DOHH2 (cell line): ENCODE measurements at regions not wholly inside any gene's neighbourhood (a gene's known extent, or its start where the extent isn't known, plus 50 kb on each side); places are given as distances from the start of the nearest gene placed in this dataset.

Source experiments
- H3F3A ChIP-seq: fragments of 200-600 bp; sonication (generic), shearing (Covaris generic); 2 replicates; pipeline ENCODE4 v1.6.0; 2016; ENCODE audit warnings: antibody characterized with exemption, mild to moderate bottlenecking; ENCODE audit not compliant: control insufficient read depth, insufficient read depth
- H3K27ac ChIP-seq: fragments of 200-600 bp; sonication (generic); 2 replicates; pipeline ENCODE4 v1.5.1; 2014; ENCODE audit warnings: low read depth, mild to moderate bottlenecking, low read length, moderate library complexity
- H3K27me3 ChIP-seq: fragments of 200-600 bp; sonication (generic); 2 replicates; pipeline ENCODE4 v1.6.1; 2014; ENCODE audit warnings: mild to moderate bottlenecking, low read length, mixed read lengths; ENCODE audit not compliant: control insufficient read depth
- H3K36me3 ChIP-seq: fragments of 200-600 bp; sonication (generic); 2 replicates; pipeline ENCODE4 v1.6.1; 2014; ENCODE audit warnings: mild to moderate bottlenecking, low read length, moderate library complexity, mixed read lengths; ENCODE audit not compliant: control insufficient read depth
- H3K4me1 ChIP-seq: fragments of 200-600 bp; sonication (generic); 2 replicates; pipeline ENCODE4 v1.6.1; 2014; ENCODE audit warnings: mild to moderate bottlenecking, low read length, mixed read lengths; ENCODE audit not compliant: control insufficient read depth
- H3K4me2 ChIP-seq: fragments of 200-600 bp; sonication (generic); 2 replicates; pipeline ENCODE4 v1.6.0; 2014; ENCODE audit warnings: mild to moderate bottlenecking, low read length, moderate library complexity
- H3K4me3 ChIP-seq: fragments of 200-600 bp; sonication (generic); 2 replicates; pipeline ENCODE4 v1.5.1; 2014; ENCODE audit warnings: mild to moderate bottlenecking, low read length, mixed read lengths
- H3K79me2 ChIP-seq: fragments of 200-600 bp; sonication (generic); 2 replicates; pipeline ENCODE4 v1.6.1; 2014; ENCODE audit warnings: mild to moderate bottlenecking, low read length, mixed read lengths; ENCODE audit not compliant: control insufficient read depth
- H3K9me2 ChIP-seq: fragments of 200-600 bp; sonication (generic); replicated peaks from 2 replicates; pipeline ENCODE4 v1.6.1; 2014; ENCODE audit warnings: mild to moderate bottlenecking, low read length, mixed read lengths; ENCODE audit not compliant: control insufficient read depth
- H3K9me3 ChIP-seq: fragments of 200-600 bp; sonication (generic); 2 replicates; pipeline ENCODE4 v1.6.1; 2014; ENCODE audit warnings: antibody characterized with exemption, low read length, mixed read lengths; ENCODE audit not compliant: control insufficient read depth, insufficient read depth
- H4K20me1 ChIP-seq: fragments of 200-600 bp; sonication (generic); 2 replicates; pipeline ENCODE4 v1.6.0; 2014; ENCODE audit warnings: low read depth, mild to moderate bottlenecking, antibody characterized with exemption, low read length, moderate library complexity; ENCODE audit not compliant: control insufficient read depth, insufficient read depth
- EZH2phosphoT487 ChIP-seq: fragments of 200-600 bp; sonication (generic); IDR thresholded peaks from 2 replicates; pipeline ENCODE4 v1.6.1; 2017; ENCODE audit warnings: borderline replicate concordance, mild to moderate bottlenecking, antibody characterized with exemption, low read length, moderate library complexity, mixed read lengths
- TF ChIP-seq, protein P1 (sequence below): fragments of 200-600 bp; sonication (generic); IDR thresholded peaks from one replicate; pipeline ENCODE4 v1.5.1; 2014; ENCODE audit warnings: antibody characterized with exemption, mild to moderate bottlenecking, low read depth, low read length; ENCODE audit not compliant: poor library complexity, severe bottlenecking

DNA sequence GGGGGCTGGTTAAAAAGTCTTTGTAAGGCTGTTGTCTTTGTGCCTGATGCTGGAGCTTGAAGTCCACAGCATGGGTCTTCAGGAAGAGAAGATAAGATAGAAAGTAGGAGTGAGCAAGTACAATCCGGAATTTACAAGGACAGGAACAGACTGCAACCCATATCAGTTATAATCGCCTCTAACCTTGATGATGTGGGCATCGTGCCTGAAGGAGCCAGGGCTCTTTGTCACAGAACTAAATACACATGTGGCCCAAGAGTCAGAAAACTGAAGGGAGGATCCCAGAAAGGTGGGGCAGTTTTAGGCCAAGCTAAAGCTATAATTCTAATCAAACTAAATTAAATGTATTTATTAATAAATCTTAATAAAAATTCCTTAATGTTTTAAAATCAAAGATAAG is 132.2 kb downstream of the TMCO5A start:
- no peak overlapping the region for H3K27ac ChIP-seq
- no peaks in the 10 kb centered on the region for H3F3A ChIP-seq
- TF ChIP-seq, protein P1, sequence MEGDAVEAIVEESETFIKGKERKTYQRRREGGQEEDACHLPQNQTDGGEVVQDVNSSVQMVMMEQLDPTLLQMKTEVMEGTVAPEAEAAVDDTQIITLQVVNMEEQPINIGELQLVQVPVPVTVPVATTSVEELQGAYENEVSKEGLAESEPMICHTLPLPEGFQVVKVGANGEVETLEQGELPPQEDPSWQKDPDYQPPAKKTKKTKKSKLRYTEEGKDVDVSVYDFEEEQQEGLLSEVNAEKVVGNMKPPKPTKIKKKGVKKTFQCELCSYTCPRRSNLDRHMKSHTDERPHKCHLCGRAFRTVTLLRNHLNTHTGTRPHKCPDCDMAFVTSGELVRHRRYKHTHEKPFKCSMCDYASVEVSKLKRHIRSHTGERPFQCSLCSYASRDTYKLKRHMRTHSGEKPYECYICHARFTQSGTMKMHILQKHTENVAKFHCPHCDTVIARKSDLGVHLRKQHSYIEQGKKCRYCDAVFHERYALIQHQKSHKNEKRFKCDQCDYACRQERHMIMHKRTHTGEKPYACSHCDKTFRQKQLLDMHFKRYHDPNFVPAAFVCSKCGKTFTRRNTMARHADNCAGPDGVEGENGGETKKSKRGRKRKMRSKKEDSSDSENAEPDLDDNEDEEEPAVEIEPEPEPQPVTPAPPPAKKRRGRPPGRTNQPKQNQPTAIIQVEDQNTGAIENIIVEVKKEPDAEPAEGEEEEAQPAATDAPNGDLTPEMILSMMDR: no peak
- TF ChIP-seq EZH2phosphoT487: no peak
- no peaks in the 10 kb centered on the region for H3K79me2 ChIP-seq
- H3K9me3 ChIP-seq: no peaks in the 10 kb centered on the region
- no peaks in the 10 kb centered on the region for H4K20me1 ChIP-seq
- peaks cover 20% of the 10 kb centered on the region for H3K4me1 ChIP-seq
- no peaks in the 10 kb centered on the region for H3K9me2 ChIP-seq
- no peaks in the 10 kb centered on the region for H3K36me3 ChIP-seq
- no peak overlapping the region for H3K4me2 ChIP-seq
- no peak overlapping the region for H3K4me3 ChIP-seq
- no peaks in the 10 kb centered on the region for H3K27me3 ChIP-seq

DNA sequence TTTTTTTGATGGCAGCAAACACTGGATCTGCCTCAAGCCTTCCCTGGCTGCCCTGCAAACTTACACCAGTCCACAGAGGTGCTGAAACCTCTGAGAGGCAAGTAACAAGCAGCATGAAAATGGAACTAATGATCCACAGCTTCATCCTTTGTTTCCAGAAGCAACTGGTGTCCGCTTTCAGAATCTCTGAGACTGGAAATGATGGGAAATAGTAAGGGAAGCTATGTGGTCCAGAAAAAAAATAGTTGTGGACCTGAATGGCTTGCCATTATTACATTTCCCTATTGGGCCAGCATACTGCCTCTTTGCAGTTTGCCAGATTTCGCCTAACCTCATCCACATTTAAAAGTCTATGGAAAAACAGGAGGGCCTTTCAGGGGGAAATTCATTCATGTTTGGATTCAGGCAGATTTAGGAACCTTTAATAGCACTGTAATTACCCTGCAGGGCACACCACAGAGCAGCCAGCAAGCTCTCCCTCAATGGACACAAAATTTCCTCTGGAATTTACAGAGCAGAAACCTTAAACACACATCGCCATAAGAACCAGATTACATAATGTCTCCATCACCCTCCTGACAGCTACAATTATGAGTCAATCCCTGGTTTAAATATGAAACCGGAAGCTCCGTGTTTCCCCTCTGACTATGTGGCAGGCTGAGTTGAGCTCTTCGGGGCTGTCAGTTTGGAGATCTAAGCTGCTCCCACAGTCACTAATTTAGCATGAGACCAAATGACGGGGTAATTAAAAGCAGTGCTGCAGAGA is 134.4 kb downstream of the TMCO5A start:
- peak overlapping the region; percentile 21 for H3K4me3 ChIP-seq
- no peaks in the 10 kb centered on the region for H4K20me1 ChIP-seq
- no peaks in the 10 kb centered on the region for H3K9me3 ChIP-seq
- H3F3A ChIP-seq: peaks cover 4% of the 10 kb centered on the region; the same call in 1 of the 2 replicates
- H3K4me2 ChIP-seq: peak overlapping the region; percentile 45
- no peaks in the 10 kb centered on the region for H3K36me3 ChIP-seq
- peaks cover 13% of the 10 kb centered on the region for H3K27me3 ChIP-seq
- no peaks in the 10 kb centered on the region for H3K79me2 ChIP-seq
- no peak for TF ChIP-seq EZH2phosphoT487
- TF ChIP-seq, protein P1: no peak
- no peaks in the 10 kb centered on the region for H3K9me2 ChIP-seq
- no peak overlapping the region for H3K27ac ChIP-seq
- H3K4me1 ChIP-seq: peaks cover 42% of the 10 kb centered on the region

DNA sequence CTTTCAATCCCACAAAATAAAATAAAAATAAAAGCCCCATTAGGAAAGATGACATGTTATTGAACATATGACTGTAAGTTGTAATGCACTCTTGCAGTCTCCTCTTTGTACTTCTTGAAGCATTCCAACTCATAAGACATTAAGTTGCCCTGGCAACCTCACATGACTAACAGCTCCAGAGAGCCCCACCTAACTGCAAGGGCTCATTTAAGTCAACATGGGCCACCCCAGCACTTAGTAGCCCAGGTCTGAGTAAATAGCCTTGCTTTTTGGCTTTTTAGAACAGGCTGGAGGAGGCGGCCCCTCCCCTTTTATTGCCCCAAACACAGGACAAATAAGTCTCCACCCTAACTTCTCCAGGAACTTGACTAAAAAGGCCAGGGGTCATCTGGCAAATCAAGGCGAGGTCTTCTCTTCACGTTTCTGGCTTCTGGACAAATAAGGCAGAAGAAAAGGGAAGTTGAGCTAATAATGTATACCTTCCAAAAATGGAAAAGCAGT is 135.1 kb downstream of the TMCO5A start:
- Histone ChIP-seq H3K4me3 (peak overlapping the region; percentile 21; the same call in 1 of the 2 replicates), H3K9me3 (no peaks in the 10 kb centered on the region), H4K20me1 (no peaks in the 10 kb centered on the region), H3K36me3 (no peaks in the 10 kb centered on the region), H3F3A (peaks cover 4% of the 10 kb centered on the region; the same call in 1 of the 2 replicates), H3K4me2 (peak overlapping the region; percentile 45), H3K4me1 (peaks cover 49% of the 10 kb centered on the region), H3K27me3 (peaks cover 17% of the 10 kb centered on the region), H3K27ac (no peak overlapping the region), H3K79me2 (no peaks in the 10 kb centered on the region), H3K9me2 (no peaks in the 10 kb centered on the region)
- TF ChIP-seq, protein P1: no peak
- no peak for TF ChIP-seq EZH2phosphoT487
